ENCODE measurements at regions not wholly inside any gene's neighbourhood (a gene's known extent, or its start where the extent isn't known, plus 50 kb on each side); places are given as distances from the start of the nearest gene placed in this dataset.
"Not testable (repeated sequence)": the region's sequence is repeated elsewhere in the genome, so short reads cannot be mapped to it uniquely, and the experiment has no call there.

- no peak for TF ChIP-seq CTCF (IDR thresholded peaks at IDR 0.05)
- DNase-seq (no peak), ATAC-seq (no peak)
- no peaks in the 10 kb centered on the region for H3K27me3 ChIP-seq (ENCODE audit: insufficient read depth in 3 of 3, low read length in 2 of 3)
- H3K36me3 ChIP-seq (ENCODE audit: insufficient read depth in 1 of 2, low read depth in 1 of 2) = no peaks in the 10 kb centered on the region
- intact Hi-C loops (cut with DNase I) = no loop called here
- 21 to 26% (median 26%) methylated on average over 5 of the region's 5 CpGs for WGBS, 3 donors
- no peak overlapping the region for H3K4me3 ChIP-seq
- H3K4me1 ChIP-seq = no peaks in the 10 kb centered on the region
- no peaks in the 10 kb centered on the region for H3K9me3 ChIP-seq
- H3K27ac ChIP-seq = no peak overlapping the region
Measured at GRCh38 chr11:37182031-37182430, 584.0 kb upstream of the RAG2 start.

- intact Hi-C loops (cut with DNase I) = no loop called here
- DNase-seq = no peak
- Histone ChIP-seq H3K36me3 (ENCODE audit: insufficient read depth in 1 of 2, low read depth in 1 of 2) (no peaks in the 10 kb centered on the region), H3K27ac (no peak overlapping the region), H3K4me1 (no peaks in the 10 kb centered on the region), H3K4me3 (no peak overlapping the region), H3K27me3 (ENCODE audit: insufficient read depth in 3 of 3, low read length in 2 of 3) (no peaks in the 10 kb centered on the region), H3K9me3 (no peaks in the 10 kb centered on the region)
- no peak for ATAC-seq
- no peak for TF ChIP-seq CTCF (IDR thresholded peaks at IDR 0.05)
- WGBS, 3 donors = 88 to 97% (median 90%) methylated on average over 1 of the region's 1 CpG
Measured at GRCh38 chr11:37177721-37178120, 579.7 kb upstream of the RAG2 start.

GRCh38 chr11:37171451-37171850 lies 573.4 kb upstream of the RAG2 start:
- Histone ChIP-seq H3K27ac (no peak overlapping the region), H3K9me3 (no peaks in the 10 kb centered on the region), H3K4me1 (no peaks in the 10 kb centered on the region), H3K36me3 (ENCODE audit: insufficient read depth in 1 of 2, low read depth in 1 of 2) (no peaks in the 10 kb centered on the region), H3K27me3 (ENCODE audit: insufficient read depth in 3 of 3, low read length in 2 of 3) (no peaks in the 10 kb centered on the region), H3K4me3 (no peak overlapping the region)
- intact Hi-C loops (cut with DNase I) = no loop called here
- TF ChIP-seq CTCF (IDR thresholded peaks at IDR 0.05) = no peak
- ATAC-seq = no peak
- WGBS, 3 donors = 65 to 70% (median 70%) methylated on average over 2 of the region's 2 CpGs
- DNase-seq = no peak

GRCh38 chr11:37170311-37170710 lies 572.3 kb upstream of the RAG2 start:
- no peak overlapping the region for H3K4me3 ChIP-seq
- no peaks in the 10 kb centered on the region for H3K27me3 ChIP-seq (ENCODE audit: insufficient read depth in 3 of 3, low read length in 2 of 3)
- no peaks in the 10 kb centered on the region for H3K9me3 ChIP-seq
- DNase-seq (no peak), ATAC-seq (no peak)
- intact Hi-C loops (cut with DNase I) = no loop called here
- H3K27ac ChIP-seq = no peak overlapping the region
- H3K36me3 ChIP-seq (ENCODE audit: insufficient read depth in 1 of 2, low read depth in 1 of 2) = no peaks in the 10 kb centered on the region
- TF ChIP-seq CTCF (IDR thresholded peaks at IDR 0.05) = no peak
- no peaks in the 10 kb centered on the region for H3K4me1 ChIP-seq

- H3K4me3 ChIP-seq; ATAC-seq; H3K36me3 ChIP-seq (ENCODE audit: insufficient read depth in 1 of 2, low read depth in 1 of 2); H3K4me1 ChIP-seq; H3K27me3 ChIP-seq (ENCODE audit: insufficient read depth in 3 of 3, low read length in 2 of 3); H3K9me3 ChIP-seq; H3K27ac ChIP-seq; intact Hi-C loops (cut with DNase I); DNase-seq: not testable (repeated sequence)
- WGBS, 3 donors = 77 to 84% (median 80%) methylated on average over 1 of the region's 1 CpG
Measured at GRCh38 chr11:37145434-37145833, 547.4 kb upstream of the RAG2 start.

All from psoas muscle (tissue), 7 donors.